Lung (tissue), 11 donors: ENCODE measurements at regions not wholly inside any gene's neighbourhood (a gene's known extent, or its start where the extent isn't known, plus 50 kb on each side); places are given as distances from the start of the nearest gene placed in this dataset.
"Not testable (repeated sequence)": the region's sequence is repeated elsewhere in the genome, so short reads cannot be mapped to it uniquely, and the experiment has no call there.

Experiments
- ATAC-seq: fragments of 200-7000 bp; cut with Tn5 transposase; one replicate; pipeline ENCODE4 v1.9.1; 2020; ENCODE audit warnings: moderate number of reproducible peaks; ENCODE audit not compliant: insufficient read depth, low FRiP score
- DNase-seq, 3 donors: peaks; one replicate each; pipeline ENCODE4 v3.0.0-alpha.2; 2013 to 2017
- H3K27ac ChIP-seq, 2 donors: one replicate each; pipeline ENCODE4 v1.5.1; 2013; ENCODE audit warnings: mild to moderate bottlenecking in 2 of 2, moderate library complexity in 2 of 2, control low read depth in 1 of 2, inconsistent platforms in 1 of 2, low read depth in 1 of 2, low read length in 1 of 2
- H3K27me3 ChIP-seq, 3 donors: one replicate each; pipeline ENCODE4 v1.5.1; 2013; ENCODE audit warnings: low read length in 2 of 3; ENCODE audit not compliant: control insufficient read depth in 3 of 3, insufficient read depth in 3 of 3
- H3K36me3 ChIP-seq, 4 donors: one replicate each; pipeline ENCODE4 v1.5.1; 2013; ENCODE audit warnings: low read length in 4 of 4, mild to moderate bottlenecking in 1 of 4, moderate library complexity in 1 of 4; ENCODE audit not compliant: control insufficient read depth in 4 of 4, insufficient read depth in 4 of 4
- H3K4me1 ChIP-seq, 5 donors: one replicate each; pipeline ENCODE4 v1.5.1; 2013; ENCODE audit warnings: low read length in 5 of 5, mild to moderate bottlenecking in 2 of 5, moderate library complexity in 1 of 5; ENCODE audit not compliant: control insufficient read depth in 5 of 5, insufficient read depth in 5 of 5
- H3K4me3 ChIP-seq: one replicate; pipeline ENCODE4 v1.5.1; 2013; ENCODE audit warnings: mild to moderate bottlenecking, control low read depth, moderate library complexity
- H3K9ac ChIP-seq, 2 donors: one replicate each; pipeline ENCODE4 v1.5.1; 2013; ENCODE audit warnings: low read length in 2 of 2, control low read depth in 1 of 2; ENCODE audit not compliant: insufficient read depth in 1 of 2
- H3K9me3 ChIP-seq, 4 donors: one replicate each; pipeline ENCODE4 v1.5.1; 2013; ENCODE audit warnings: low read length in 3 of 4, mild to moderate bottlenecking in 1 of 4, moderate library complexity in 1 of 4; ENCODE audit not compliant: control insufficient read depth in 4 of 4, insufficient read depth in 3 of 4
- WGBS, 2 donors: extraction: QIAGEN DNeasy Blood & Tissue Kit; methylation state at CpG; one replicate each; pipeline ENCODE4 v1.1.7; 2013; 5-methylcytosine and 5-hydroxymethylcytosine counted together
- TF ChIP-seq, protein P1 (sequence below): IDR thresholded peaks from 2 replicates; pipeline ENCODE4 v1.5.1; 2012; ENCODE audit warnings: mild to moderate bottlenecking; ENCODE audit errors: control extremely low read depth, extremely low read depth
- donor health status: control.
- donor health status: control.
- donor health status: Bipolar disorder and iron deficiency.
- donor health status: healthy.
- donor health status: DM: yes; HTN: yes; CAD: no.

DNA sequence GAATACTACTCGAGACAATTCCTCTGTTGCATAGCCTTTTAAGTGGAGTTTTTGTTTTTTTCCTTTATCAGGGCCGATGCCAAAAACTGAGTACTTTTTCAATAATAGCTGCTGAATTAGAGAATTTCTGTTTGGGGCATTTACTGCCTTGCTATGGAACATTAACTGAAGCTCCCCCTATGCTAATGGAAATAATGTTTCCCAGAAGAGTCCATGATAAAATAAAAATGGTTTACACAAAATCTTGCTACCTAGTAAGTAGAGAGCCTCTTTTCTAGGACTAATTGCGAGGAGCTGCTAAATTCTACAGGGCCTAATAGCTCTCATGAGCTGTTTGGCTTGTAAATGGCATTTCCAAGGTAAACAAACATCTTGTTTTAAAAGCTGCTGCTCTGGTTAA, 128.2 kb upstream of the MYO10 start:
- peak in 2 of 3 donors; percentile 68 for DNase-seq

DNA sequence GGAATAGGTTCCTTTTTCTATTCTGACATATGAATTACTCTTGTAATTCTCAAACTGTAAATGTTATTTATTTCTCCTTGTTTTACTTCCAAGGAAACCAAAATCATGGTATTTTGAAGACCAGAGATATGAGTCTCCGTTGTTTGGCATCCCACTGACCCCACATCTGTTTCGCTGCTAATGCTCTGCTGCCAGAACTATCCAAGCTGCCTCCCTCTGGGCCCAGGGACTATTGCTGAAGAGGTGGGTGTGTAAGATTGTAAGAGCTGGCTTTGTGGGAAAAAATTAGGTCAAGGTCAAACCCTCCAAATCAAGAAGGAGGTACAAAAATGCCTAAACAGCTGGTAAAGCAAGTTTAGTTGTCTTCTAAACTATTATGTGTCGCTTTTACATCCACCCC, 129.4 kb upstream of the MYO10 start:
- Histone ChIP-seq H3K4me3 (no peak overlapping the region), H3K27ac (no peak overlapping the region), H3K9ac (no peak overlapping the region), H3K4me1 (peaks cover 0 to 26% (median 11%) of the 10 kb centered on the region in 5 donors), H3K27me3 (no peaks in the 10 kb centered on the region), H3K9me3 (no peaks in the 10 kb centered on the region), H3K36me3 (no peaks in the 10 kb centered on the region)
- TF ChIP-seq, protein P1, sequence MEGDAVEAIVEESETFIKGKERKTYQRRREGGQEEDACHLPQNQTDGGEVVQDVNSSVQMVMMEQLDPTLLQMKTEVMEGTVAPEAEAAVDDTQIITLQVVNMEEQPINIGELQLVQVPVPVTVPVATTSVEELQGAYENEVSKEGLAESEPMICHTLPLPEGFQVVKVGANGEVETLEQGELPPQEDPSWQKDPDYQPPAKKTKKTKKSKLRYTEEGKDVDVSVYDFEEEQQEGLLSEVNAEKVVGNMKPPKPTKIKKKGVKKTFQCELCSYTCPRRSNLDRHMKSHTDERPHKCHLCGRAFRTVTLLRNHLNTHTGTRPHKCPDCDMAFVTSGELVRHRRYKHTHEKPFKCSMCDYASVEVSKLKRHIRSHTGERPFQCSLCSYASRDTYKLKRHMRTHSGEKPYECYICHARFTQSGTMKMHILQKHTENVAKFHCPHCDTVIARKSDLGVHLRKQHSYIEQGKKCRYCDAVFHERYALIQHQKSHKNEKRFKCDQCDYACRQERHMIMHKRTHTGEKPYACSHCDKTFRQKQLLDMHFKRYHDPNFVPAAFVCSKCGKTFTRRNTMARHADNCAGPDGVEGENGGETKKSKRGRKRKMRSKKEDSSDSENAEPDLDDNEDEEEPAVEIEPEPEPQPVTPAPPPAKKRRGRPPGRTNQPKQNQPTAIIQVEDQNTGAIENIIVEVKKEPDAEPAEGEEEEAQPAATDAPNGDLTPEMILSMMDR = no peak
- DNase-seq (peak; percentile 69 to 85 (median 79)), ATAC-seq (no peak)
- WGBS, 2 donors = 84 to 88% methylated on average over 3 of the region's 3 CpGs

More for the DNA sequence above, 128.2 kb upstream of the MYO10 start:
- Histone ChIP-seq H3K27me3 (no peaks in the 10 kb centered on the region), H3K9ac (no peak overlapping the region), H3K27ac (no peak overlapping the region), H3K4me1 (peaks cover 0 to 15% (median 6%) of the 10 kb centered on the region in 5 donors), H3K4me3 (no peak overlapping the region), H3K9me3 (no peaks in the 10 kb centered on the region), H3K36me3 (no peaks in the 10 kb centered on the region)
- 65 to 81% methylated on average over 3 of the region's 3 CpGs for WGBS, 2 donors
- no peak for ATAC-seq
- TF ChIP-seq, protein P1 = no peak

DNA sequence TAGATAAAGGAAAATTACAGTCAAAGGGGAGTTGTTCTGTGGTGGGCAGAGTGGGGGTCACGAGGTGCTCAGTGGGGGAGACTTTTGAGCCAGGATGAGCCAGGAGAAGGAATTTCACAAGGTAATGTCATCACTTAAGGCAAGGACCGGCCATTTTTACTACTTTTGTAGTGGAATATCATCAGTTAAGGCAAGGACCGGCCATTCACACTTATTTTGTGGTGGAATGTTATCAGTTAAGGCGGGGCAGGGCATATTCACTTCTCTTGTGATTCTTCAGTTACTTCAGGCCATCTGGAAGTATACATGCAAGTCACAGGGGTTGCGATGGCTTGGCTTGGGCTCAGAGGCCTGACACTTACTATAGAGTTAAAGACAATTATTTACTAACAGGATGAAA, 129.9 kb upstream of the MYO10 start:
- not testable (repeated sequence) for ATAC-seq, H3K36me3 ChIP-seq, H3K27ac ChIP-seq, DNase-seq, H3K9me3 ChIP-seq, H3K9ac ChIP-seq, H3K27me3 ChIP-seq, H3K4me3 ChIP-seq
- peaks cover 1 to 29% (median 14%) of the 10 kb centered on the region in 5 donors for H3K4me1 ChIP-seq
- WGBS, 2 donors = 87 to 94% methylated on average over 5 of the region's 5 CpGs

DNA sequence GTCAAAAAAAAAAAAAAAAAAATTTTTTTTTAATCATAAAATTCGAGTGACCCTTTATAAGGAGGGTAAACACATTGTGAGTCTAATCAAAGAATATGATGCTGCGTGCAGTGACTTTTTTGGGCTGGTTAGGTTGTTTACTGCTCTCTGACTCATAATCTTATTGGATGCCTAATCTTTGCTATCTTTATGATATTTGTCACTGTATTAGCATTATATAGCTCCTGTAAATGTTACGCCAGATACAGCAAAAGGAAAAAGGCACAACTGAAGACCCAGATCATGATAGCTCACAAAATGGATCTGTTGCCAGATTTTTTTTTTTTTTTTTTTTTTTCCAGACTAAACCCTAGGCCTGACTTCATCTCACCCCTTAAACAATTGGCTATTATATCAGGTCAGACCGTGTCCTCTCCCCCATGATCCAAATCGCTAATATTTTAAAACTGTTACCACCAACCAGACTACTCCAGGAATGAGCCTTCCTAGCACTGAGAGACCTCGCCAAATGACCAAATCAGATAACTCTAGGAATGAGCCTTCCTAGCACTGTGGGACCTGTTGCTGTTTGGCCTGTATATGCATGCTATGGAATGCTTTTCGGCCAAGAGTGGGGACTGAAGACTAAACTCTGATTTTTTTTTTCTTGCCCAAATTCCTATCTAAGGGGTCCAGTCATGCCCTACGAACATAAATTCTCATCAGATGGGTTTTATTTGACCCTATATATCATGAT, 131.7 kb upstream of the MYO10 start:
- Histone ChIP-seq H3K4me1 (peaks cover 1 to 29% (median 14%) of the 10 kb centered on the region in 5 donors), H3K9me3 (no peaks in the 10 kb centered on the region), H3K27ac (no peak overlapping the region), H3K9ac (no peak overlapping the region), H3K36me3 (no peaks in the 10 kb centered on the region), H3K27me3 (no peaks in the 10 kb centered on the region), H3K4me3 (no peak overlapping the region)
- TF ChIP-seq, protein P1 = no peak
- ATAC-seq = no peak
- DNase-seq = no peak
- WGBS, 2 donors = 92 to 95% methylated on average over 8 of the region's 8 CpGs
